ENCODE measurements at regions not wholly inside any gene's neighbourhood (a gene's known extent, or its start where the extent isn't known, plus 50 kb on each side); places are given as distances from the start of the nearest gene placed in this dataset.

DNA sequence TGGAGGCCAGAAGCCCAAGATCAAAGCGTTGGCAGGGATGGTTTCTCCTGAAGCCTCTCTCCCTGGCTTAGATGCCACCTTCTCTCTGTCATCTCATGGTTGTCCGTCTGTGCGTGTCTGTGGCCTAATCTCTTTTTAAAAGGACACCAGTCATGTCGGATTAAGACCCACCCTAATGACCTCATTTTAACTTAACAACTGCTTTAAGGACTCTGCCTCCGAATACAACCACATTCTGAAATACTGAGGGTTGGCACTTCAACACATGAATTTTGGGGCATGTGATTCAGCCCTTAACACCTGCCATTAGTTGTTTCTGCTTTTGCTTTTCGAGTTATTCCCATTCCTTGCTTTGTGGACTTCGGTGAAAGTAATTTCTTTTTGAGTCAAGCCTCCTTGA, 97.8 kb upstream of the SMIM21 start:
- DNase-seq, result no peak

DNA sequence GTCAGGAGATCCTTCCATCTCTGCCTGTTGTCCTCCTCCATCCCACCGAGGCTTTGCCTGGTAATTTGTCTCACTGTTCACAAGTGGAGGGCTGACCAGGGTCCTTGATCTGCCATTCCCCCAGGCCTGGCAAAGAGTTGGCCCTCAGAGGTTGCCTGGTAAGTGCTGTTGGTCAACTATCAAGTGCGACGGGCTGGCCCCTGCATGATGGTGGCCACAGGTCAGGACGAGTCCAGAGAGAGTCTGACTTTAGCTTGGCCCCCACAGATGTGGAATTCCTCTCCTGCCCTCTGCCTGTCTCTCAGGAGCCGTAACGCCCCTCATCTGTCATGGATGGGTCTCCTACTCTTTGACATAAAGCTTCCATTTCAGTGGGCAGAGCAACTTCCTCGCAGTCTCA, 97.3 kb upstream of the SMIM21 start:
- DNase-seq, result no peak

DNA sequence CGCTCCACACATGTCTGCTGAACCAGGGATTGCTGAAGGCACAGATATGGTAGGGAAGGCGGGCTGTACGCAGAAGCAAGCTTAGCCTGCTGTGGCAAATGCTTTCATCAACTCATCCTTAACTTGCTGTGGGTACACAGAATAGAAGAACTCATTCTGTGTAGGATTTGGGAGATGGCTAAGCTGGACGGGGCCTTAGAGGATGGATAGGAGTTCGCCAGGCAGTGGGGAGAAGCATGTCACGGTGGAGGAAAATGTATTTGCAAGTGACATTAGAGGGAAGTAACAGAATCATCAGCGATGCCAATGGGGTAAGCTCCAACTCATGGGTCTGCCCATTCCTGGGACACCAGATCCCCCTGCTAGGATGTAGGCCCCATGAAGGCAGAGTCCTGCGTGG, 96.7 kb upstream of the SMIM21 start:
- no peak for DNase-seq

DNA sequence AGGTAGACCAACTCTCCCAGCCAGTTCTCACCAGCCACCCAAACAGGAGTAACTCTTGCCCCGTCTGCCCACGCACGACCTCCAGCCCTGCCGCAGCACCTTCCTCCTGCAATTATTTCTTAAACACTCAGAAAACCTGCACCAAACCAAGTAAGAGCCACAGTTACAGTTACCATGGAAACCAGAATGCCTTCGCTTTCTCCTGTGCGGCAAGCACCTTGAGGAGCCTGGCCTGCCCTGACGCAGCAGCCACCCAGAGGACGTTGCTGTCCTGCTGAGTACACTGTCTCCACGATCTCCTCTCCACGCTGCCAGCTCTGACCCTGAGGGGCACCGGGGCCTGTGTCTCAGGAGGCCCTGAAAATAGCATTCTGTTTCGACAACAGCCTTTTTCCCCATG, 94.3 kb upstream of the SMIM21 start:
- DNase-seq, result no peak

DNA sequence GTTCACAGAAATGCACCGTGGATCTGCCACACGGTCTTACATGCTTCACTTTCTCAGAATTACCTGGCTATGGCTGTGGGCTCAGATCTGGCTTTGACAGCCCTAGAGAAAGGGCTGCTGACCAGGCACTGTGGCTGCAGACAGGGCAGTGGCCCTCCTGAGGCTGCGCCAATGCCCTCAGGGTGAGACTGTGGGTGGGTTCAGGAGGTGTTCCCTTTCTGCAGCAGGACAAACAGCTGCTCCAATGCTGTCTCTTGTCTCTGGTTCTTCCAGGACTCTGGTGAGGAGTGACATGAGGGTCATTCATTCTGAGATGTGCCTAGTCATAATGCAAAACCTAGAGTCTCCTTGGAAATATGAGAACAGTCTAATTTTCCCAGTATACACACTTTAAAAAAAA, 90.5 kb upstream of the SMIM21 start:
- DNase-seq, result no peak

DNA sequence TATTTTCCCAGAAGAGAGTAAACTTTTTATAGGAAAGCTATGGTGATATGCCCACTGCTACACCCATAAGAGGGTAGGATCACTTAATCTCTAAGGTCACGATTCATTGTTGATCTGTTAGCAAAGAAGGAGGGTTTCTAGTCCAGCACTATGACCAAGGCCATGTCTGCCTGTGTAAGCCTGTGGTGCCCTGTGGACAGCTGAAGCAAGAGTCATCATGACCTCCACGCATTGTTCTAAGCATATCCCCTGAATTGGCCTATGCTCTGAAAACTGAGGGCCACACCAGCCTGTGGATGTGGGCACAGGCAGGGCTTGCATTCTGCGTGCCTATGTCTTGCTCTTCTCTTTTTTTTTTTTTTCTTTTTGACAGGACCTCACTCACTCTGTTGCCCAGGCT, 89.8 kb upstream of the SMIM21 start:
- no peak for DNase-seq

DNA sequence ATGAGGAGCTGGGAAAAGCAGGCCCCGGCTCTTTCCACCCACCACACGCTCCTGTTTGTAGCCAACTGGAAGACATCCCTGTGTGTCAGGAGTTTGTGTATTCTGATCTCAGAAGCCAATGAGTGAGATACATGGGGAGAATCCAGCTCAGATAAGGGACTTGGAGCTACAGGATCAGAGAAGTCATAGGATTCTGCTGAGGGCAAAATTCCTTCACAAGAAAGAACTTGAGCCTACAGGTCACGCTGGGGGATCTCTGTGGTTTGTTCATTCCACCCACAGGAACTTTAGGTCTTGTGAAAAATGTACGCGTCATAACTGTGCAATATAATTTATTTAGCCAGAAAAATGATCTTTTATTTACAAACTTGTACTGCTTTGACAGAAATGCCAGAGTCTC, 80.1 kb upstream of the SMIM21 start:
- no peak for DNase-seq

DNA sequence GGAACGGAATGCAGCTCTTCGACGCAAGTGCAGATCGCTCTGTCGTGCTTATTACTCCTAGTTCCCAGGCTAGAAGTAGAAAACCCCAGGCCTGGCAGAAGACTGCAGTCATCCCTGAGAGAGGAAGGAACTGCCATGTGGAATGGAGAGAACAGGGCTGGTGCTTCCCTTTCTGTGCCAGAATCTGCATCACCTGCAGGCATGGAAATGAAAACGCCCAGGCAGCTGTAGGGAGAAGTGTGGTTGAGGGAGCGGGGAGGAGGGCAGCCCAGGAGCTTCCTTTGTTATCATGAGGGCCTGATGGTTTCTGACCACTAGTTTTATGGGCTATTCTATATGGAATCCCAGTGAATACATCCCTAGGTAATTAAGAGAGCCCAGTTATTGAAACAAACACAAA, 79.4 kb upstream of the SMIM21 start:
- no peak for DNase-seq

DNA sequence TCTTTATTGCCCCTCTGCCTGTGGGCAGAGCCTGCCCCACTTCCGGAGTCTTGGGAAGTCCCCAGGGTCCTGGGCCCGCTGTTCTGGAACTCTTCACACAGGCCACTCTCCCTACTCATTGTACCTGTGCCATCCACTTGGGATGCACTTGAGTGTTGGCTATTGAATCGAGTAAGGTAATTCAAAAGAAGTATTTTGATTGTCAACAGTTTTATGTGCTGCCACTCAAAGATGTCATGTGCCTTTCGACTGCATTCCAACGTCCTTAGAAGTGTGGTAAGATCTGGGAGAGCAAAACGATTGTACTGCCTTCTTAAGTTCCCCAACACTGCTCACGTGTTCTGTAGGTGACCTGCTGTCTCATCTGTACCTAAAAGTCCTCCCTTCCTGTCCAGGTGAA, 77.0 kb upstream of the SMIM21 start:
- DNase-seq, result no peak

DNA sequence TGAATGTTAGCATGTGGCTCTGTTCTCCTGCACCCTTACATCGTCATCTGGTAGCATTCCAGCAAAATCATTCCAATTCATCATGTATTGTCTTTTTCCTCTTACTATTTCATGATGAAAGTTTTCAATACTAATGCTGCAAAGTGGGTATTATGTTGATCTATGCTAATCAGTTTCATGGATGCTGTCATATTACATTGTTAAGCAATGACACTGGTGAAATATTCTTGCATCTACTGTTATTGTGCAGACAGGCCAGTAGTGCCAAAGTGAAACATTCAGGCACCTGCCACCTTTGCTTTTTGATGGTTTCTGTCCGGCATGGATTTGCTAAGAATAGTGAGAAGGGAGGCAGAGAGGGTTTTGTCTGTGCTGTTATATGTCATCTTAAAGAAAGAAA, 76.1 kb upstream of the SMIM21 start:
- DNase-seq, result no peak

DNA sequence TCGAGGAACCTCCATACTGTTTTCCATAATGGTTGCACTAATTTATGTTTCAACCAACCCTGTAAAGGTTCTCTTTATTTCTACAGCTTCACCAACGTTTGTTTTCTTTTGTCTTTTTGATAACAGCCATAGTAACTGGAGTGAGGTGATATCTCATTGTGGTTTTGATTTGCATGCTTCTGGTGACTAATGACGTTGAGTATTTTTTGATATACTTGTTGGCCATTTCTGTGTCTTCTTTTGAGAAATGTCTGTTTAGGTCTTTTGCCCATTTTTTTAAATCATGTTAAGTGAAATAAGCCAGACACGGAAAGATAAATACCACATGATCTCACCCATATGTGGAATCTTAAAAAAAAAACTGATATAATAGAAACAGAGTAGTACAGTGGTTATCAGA, 74.8 kb upstream of the SMIM21 start:
- DNase-seq, result no peak

DNA sequence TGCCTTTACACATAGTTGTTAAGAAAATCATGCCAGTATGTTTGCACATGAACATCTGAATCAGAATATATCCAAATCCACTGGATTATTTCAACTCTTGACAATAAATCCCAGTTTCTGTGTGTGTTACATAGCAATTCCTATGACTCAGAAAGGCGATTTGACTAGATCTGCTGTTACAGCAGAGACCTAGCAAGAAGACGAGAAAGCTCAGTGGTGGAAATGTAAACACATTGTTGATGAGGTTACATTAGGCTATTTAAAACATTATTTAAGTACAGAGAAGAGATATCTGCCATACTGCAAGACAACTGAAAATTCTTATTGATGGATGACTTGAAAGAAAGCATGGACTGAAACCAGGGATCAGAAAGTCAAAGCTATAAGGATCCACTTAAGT, 73.0 kb upstream of the SMIM21 start:
- DNase-seq, result no peak

DNA sequence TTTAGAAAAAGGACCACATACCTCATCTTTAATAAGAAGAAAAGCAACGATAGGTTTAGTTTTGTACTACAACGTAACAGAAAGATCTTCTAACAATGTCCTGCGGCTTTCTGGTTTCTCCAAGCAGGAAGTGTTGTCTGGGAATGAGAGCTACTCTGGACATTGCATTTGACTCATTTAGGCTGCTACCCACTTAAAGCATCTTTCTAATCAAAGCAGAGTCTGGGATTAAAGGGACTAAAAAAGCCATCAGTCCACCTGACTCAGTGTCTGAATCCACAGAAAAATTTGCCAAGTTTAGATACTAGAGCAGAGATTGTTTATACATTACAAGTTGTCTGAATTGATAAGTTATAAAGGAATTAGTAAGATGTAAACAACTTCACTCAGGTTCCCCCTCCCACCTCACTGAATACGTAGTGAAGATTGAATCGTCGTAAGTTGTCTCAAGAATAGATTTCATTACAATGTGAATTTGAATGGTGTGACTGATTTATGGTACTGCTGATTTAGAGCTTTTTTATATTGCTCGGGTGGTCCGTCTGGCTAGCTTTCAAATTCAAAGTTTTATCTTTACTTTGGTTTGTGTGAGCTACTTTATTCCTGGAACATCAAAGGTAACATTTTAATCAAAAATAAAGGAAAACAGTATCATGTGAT, 70.2 kb upstream of the SMIM21 start:
- no peak for DNase-seq

DNA sequence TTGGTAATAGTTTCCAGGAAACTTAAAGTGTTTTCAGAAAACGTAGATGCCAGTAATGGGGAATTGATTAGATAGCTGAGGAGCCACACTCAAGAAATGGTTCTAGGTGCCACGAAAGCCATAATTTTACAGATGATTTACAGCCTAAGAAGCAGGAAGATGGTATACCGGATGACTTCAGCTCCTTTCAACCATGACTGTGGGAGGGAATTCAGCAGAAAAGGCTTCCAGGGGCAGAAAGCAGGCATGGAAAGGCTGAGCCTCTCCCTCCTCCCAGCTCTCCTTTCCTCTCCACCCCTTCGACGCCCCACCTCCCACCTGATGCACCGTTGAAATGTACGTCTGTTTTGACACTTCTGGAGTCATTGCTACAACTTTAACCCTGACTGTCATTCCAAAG, 68.6 kb upstream of the SMIM21 start:
- no peak for DNase-seq

DNA sequence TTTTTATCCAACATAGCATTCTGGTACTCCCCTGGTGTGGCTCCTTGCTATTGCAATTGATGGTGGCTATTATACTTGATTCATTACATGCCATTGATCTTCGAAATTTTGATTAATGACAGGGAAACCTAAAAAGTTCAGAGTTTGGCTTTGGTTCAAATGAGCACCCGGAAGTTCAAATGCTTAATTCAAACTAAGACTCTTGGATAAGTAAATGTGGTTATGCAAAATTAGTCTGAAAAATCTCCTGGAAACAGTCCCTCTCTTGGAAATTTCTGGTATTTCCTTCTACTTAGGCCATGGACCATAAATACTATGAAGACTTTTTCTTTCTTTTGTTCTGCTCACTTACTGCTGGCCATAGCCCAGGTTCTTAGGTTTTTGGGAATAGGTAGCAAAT, 65.3 kb upstream of the SMIM21 start:
- no peak for DNase-seq

DNA sequence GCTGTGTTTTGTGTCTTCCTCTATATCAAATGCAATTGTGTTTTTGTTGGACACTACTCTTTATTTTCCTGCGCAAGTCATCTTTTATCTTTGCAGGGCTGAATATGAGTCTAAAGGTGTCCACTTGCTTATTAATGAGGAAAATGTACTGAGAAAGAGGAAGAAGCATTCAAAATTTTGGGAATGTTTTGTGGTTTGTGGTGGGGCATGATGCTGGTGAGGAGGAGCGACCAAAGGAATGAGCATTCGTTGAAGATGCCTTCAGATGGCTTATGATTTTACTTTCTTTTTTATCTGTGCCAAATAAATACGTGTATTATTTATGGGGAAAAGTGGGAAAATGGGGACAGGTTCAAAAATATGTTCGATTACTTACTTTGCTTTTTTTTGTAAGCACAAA, 63.9 kb upstream of the SMIM21 start:
- DNase-seq, result no peak

DNA sequence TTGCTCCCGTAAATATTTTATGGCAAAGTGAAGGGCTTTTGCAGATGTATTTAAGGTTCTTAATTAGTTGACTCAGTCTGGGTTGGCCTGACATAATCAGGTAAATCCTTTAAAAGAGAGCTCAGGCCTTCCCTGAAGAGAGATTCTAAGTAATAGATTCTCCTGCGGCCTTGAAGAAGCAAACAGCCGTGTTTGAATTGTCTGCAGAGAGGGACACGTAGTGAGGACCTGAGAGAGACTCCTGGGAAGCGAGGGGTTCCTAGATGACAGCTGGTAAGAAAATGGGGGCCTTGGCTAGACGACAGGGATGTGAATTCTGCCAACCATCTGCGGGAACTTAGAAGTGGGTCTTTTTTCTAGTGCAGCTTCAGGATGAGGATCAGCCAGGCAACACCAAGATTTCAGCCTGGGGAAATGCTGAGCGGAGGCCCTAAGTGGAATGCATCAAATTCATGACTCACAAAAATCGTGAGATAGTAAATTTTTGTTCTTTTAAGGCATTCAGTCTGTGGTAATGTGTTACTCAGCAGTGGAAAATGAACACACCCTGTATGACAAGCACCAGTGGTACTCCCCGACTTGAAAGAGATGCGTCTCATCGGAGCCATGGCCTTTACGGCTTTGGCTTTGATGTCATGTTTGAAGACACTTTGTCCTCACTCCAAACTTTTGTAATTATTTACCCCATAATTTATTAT, 62.1 kb upstream of the SMIM21 start:
- DNase-seq, result no peak

DNA sequence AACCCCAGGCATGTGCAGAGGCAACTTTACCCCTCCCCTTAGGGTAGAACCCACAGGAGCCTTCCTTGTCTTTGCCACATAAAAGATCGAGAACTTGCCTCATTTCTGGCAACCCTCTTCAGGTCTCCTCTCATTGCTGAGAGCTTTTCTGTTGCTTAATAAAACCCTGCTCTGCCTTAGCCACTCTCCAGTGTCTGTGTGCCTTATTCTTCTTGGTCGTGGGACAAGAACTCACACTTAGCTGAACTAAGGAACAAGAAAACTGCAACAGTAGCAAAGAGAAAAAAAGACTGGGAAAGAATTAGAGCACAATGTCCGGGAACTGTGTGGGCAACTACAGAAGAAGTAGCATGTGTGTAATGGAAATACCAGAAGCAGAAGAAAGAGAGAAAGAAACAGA, 56.2 kb upstream of the SMIM21 start:
- no peak for DNase-seq

DNA sequence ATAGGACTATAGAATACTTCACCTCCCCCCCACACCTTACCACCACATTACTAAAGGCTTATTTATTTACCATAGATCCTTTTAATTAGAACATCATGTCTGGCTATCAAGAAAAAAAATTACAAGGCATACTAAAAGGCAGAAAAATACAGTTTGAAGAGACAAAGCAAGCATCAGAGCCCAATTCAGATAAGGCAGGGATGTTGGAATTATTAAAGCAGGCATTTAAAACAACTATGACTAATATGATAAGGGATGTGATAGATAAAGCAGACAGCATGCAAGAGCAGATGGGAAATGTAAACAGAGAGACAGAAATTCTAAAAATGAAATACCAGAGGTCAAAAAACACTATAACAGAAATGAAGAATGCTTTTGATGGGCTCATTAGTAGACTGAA, 55.4 kb upstream of the SMIM21 start:
- no peak for DNase-seq

DNA sequence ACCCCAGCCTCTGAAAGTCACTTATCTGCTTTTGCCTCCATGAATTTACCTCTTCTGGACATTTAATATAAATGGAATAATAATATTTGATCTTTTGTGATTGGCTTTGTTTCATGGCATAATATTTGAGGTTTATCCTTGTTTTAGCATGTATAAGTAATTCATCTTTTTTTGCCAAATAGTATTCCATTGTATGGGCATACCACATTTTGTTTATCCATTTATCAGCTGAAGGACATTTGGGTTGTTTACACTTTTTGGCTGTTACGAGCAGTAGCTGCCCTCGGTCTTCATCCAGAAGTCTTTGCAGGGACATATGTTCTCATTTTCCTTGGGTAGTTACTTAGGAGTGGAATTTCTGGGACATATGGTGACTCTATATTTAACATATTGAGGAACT, 53.0 kb upstream of the SMIM21 start:
- DNase-seq, result no peak

DNA sequence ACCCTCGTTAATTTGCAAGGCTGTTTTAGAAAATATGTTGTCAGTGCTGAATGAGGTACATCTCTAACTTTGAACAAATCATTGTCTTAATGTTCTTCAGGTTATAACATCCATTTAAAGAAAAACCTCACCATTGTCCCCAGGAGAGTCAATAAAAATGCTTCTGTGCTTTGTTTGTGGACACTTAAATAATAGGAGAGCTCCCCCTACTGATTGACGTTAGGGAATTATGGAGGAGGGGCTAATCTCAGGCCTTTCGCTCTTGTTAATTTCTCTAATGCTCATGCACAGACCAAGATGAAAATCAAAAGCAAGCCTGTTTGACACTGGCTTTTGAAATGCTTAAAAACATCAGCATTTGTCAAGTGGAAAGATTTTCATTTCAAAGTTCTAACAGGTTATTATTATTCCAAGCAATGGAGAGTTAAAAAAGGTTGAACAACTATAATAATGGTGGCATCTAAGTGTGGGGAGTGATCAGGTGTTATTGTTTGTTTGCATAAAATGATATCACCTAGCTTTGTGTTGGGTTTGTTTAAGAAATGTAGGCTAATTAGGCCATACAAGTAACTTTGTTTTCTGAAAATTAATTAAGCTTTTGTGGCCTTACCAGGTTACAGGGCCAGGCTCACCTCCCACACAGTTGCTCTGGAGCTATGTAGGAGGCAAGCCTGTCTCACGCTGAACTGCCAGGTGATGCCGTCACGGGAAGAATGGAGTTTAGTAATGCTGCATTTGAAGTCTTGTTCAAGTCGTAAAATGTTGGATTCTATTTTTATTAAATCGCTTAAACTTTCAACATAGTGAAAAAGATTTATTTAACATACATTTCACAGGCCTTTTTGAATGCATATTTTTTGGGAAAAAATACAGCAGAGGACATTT, 51.7 kb upstream of the SMIM21 start:
- DNase-seq, result no peak

DNA sequence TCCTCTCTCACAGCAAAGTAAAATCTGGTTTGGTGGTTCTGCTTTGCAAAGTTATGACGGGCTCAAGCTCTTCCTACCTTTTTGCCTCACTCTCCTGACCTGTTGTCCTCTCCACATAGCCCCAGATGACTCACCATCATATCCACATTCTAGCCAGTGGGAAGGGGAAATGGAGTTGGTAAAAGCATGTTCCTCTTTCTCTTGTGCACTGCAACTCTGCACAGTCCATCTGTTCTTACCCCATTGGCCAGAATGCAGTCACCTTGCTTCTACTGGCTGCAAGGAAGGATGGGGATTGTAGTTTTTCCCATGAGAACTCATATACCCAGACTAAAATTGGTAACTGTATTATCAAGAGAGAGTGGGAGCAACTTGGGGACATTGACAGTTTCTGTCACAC, 50.4 kb upstream of the SMIM21 start:
- no peak for DNase-seq
